GM12878 (cell line): ENCODE measurements at regions not wholly inside any gene's neighbourhood (a gene's known extent, or its start where the extent isn't known, plus 50 kb on each side); places are given as distances from the start of the nearest gene placed in this dataset.
"Not testable (repeated sequence)": the region's sequence is repeated elsewhere in the genome, so short reads cannot be mapped to it uniquely, and the experiment has no call there.

Source experiments
- ATAC-seq: fragments of 200-7000 bp; cut with Tn5 transposase; 3 replicates; pipeline ENCODE4 v1.9.1; 2020; ENCODE audit warnings: mild to moderate bottlenecking, moderate library complexity
- BruUV-seq: library from RNA; stranded (reverse); fragments of 400-500 nt; replicated peaks from 2 replicates; lab custom pipeline; 2021; lab: Mats Ljungman, UMichigan
- CTCF ChIA-PET: fragments of 300-600 bp; sonication (Branson Sonifier 250); formaldehyde crosslinking; extraction: SDS; loops from one replicate; lab custom pipeline; 2021; ENCODE audit warnings: inconsistent platforms; lab: Yijun Ruan, JAX
- POLR2A ChIA-PET: fragments of 350-600 bp; formaldehyde crosslinking; extraction: SDS; loops from one replicate; lab custom pipeline; 2021; ENCODE audit warnings: inconsistent platforms; lab: Charles Lee
- RAD21 ChIA-PET: fragments of 300-600 bp; sonication (Branson Sonifier 250); formaldehyde crosslinking; loops from one replicate; lab custom pipeline; 2023; ENCODE audit warnings: antibody characterized with exemption; ENCODE audit not compliant: unreplicated experiment; lab: Charles Lee
- SMC1A ChIA-PET: fragments of 300-600 bp; sonication (Branson Sonifier 250); formaldehyde crosslinking; loops from one replicate; lab custom pipeline; 2023; ENCODE audit not compliant: unreplicated experiment, uncharacterized antibody; lab: Charles Lee
- DNase-seq: peaks from one replicate; pipeline ENCODE4 v3.0.0-alpha.2; 2011; ENCODE audit warnings: low read depth, low spot score
- FAIRE-seq: peaks from 3 replicates; lab custom pipeline; 2011; peaks lifted over from hg19 to GRCh38; lab: Jason Lieb, UNC
- H2AFZ ChIP-seq: 2 replicates; pipeline ENCODE4 v1.6.0; 2011; ENCODE audit warnings: low read depth, low read length, control low read depth; ENCODE audit not compliant: control insufficient read depth
- H3K27ac ChIP-seq: 2 replicates; pipeline ENCODE4 v1.5.1; 2011; ENCODE audit warnings: control low read depth; ENCODE audit not compliant: control insufficient read depth, insufficient read depth
- H3K27me3 ChIP-seq, 2 experiments: replicated peaks in 1 of 2; 2 replicates each; pipeline versions ENCODE4 v1.6.0 to v1.6.1; 2011; ENCODE audit warnings: low read length in 1 of 2; ENCODE audit not compliant: control insufficient read depth in 2 of 2, insufficient read depth in 2 of 2
- H3K36me3 ChIP-seq, 2 experiments: 2 replicates each; pipeline ENCODE4 v1.5.1; 2011; ENCODE audit warnings: low read length in 1 of 2; ENCODE audit not compliant: control insufficient read depth in 2 of 2, insufficient read depth in 2 of 2
- H3K4me1 ChIP-seq: 2 replicates; pipeline ENCODE4 v1.6.1; 2011; ENCODE audit warnings: mild to moderate bottlenecking, low read length, moderate library complexity, mixed read lengths; ENCODE audit not compliant: control insufficient read depth, insufficient read depth
- H3K4me2 ChIP-seq: 2 replicates; pipeline ENCODE4 v1.6.0; 2011; ENCODE audit warnings: control low read depth; ENCODE audit not compliant: control insufficient read depth, insufficient read depth
- H3K4me3 ChIP-seq: fragments of 200-600 bp; sonication (generic); 2 replicates; pipeline ENCODE4 v1.5.1; 2016
- H3K79me2 ChIP-seq: 2 replicates; pipeline ENCODE4 v1.6.0; 2011; ENCODE audit warnings: low read length; ENCODE audit not compliant: control insufficient read depth, insufficient read depth
- H3K9ac ChIP-seq: 2 replicates; pipeline ENCODE4 v1.8.0; 2011; ENCODE audit warnings: low read length, control low read depth, mixed read lengths; ENCODE audit not compliant: control insufficient read depth, insufficient read depth
- H3K9me3 ChIP-seq: replicated peaks from 3 replicates; pipeline ENCODE4 v1.5.1; 2011; ENCODE audit warnings: mild to moderate bottlenecking, low read length; ENCODE audit not compliant: control insufficient read depth, insufficient read depth
- H4K20me1 ChIP-seq: 2 replicates; pipeline ENCODE4 v1.6.0; 2011; ENCODE audit not compliant: control insufficient read depth, insufficient read depth
- CHD4 ChIP-seq: fragments of 200-600 bp; sonication (generic); IDR thresholded peaks from 2 replicates; pipeline ENCODE4 v1.6.1; 2016; ENCODE audit warnings: mild to moderate bottlenecking
- EZH2 ChIP-seq: IDR thresholded peaks from 2 replicates; pipeline ENCODE4 v1.6.1; 2012; ENCODE audit warnings: low read depth, mild to moderate bottlenecking, control low read depth, inconsistent platforms, low read length, borderline replicate concordance; ENCODE audit not compliant: control insufficient read depth
- NFYA ChIP-seq: IDR thresholded peaks from 2 replicates; pipeline ENCODE4 v1.6.1; 2011; ENCODE audit warnings: low read depth, mild to moderate bottlenecking, low read length, improper control_type of control experiment, borderline replicate concordance
- PBX3 ChIP-seq: IDR thresholded peaks from 2 replicates; pipeline ENCODE4 v1.6.1; 2011; ENCODE audit warnings: mild to moderate bottlenecking, low read depth, low read length, moderate library complexity; ENCODE audit not compliant: insufficient replicate concordance
- PML ChIP-seq: IDR thresholded peaks from 2 replicates; pipeline ENCODE4 v1.6.1; 2012; ENCODE audit warnings: low read length, inconsistent platforms
- RAD21 ChIP-seq: IDR thresholded peaks from 2 replicates; pipeline ENCODE4 v1.6.1; 2011; ENCODE audit warnings: mild to moderate bottlenecking, low read depth, low read length, moderate library complexity; ENCODE audit not compliant: insufficient read depth
- SMARCA5 ChIP-seq: fragments of 450-650 bp; IDR thresholded peaks from 2 replicates; pipeline ENCODE4 v1.6.1; 2017; ENCODE audit warnings: mild to moderate bottlenecking
- WRNIP1 ChIP-seq: IDR thresholded peaks from 2 replicates; pipeline ENCODE4 v1.6.1; 2011; ENCODE audit warnings: low read depth, low read length, improper control_type of control experiment, borderline replicate concordance
- WGBS: methylation state at CpG from one replicate; pipeline ENCODE4 v1.1.6; 2016; ENCODE audit warnings: low lambda C conversion rate; ENCODE audit not compliant: insufficient replicate concordance, insufficient coverage; ENCODE audit errors: missing lambda C conversion rate; 5-methylcytosine and 5-hydroxymethylcytosine counted together
- in situ Hi-C: fragments of 300-500 bp; cut with MboI; formaldehyde crosslinking; loops from 9 replicates; pipeline ENCODE4 v1.14.3; 2018; ENCODE audit warnings: mixed read lengths
- intact Hi-C: fragments of 100-400 bp; cut with micrococcal nuclease; formaldehyde crosslinking; loops from one replicate; pipeline ENCODE4 v1.14.2; 2022; ENCODE audit not compliant: unreplicated experiment
- TF ChIP-seq, protein P1 (sequence below): fragments of 450-650 bp; IDR thresholded peaks from 2 replicates; pipeline ENCODE4 v1.6.1; 2017; ENCODE audit warnings: mild to moderate bottlenecking, moderate library complexity

DNA sequence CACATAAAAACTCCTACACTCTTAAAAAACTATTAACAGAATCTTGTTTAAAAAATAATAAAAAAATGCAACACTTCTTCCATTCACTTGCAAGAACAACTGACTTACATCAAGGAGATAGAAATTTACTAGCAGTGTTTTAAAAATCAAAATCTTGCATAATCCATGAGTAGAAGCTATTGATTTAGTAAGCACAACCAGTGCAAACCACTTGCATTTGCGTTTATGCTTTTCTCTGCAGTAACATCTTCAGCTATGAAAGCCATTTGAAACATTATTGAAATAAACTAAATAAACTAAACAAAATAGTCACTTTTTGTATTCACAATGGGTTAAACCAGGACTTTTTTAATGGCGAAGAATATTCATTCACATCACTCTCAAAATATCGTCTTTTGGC lies 389.2 kb upstream of the EMCN start:
- no peak for TF ChIP-seq CHD4
- TF ChIP-seq NFYA: no peak
- TF ChIP-seq PML: no peak
- no peak for TF ChIP-seq RAD21
- TF ChIP-seq WRNIP1: no peak
- TF ChIP-seq PBX3: no peak
- no peak for TF ChIP-seq SMARCA5
- TF ChIP-seq, protein P1, sequence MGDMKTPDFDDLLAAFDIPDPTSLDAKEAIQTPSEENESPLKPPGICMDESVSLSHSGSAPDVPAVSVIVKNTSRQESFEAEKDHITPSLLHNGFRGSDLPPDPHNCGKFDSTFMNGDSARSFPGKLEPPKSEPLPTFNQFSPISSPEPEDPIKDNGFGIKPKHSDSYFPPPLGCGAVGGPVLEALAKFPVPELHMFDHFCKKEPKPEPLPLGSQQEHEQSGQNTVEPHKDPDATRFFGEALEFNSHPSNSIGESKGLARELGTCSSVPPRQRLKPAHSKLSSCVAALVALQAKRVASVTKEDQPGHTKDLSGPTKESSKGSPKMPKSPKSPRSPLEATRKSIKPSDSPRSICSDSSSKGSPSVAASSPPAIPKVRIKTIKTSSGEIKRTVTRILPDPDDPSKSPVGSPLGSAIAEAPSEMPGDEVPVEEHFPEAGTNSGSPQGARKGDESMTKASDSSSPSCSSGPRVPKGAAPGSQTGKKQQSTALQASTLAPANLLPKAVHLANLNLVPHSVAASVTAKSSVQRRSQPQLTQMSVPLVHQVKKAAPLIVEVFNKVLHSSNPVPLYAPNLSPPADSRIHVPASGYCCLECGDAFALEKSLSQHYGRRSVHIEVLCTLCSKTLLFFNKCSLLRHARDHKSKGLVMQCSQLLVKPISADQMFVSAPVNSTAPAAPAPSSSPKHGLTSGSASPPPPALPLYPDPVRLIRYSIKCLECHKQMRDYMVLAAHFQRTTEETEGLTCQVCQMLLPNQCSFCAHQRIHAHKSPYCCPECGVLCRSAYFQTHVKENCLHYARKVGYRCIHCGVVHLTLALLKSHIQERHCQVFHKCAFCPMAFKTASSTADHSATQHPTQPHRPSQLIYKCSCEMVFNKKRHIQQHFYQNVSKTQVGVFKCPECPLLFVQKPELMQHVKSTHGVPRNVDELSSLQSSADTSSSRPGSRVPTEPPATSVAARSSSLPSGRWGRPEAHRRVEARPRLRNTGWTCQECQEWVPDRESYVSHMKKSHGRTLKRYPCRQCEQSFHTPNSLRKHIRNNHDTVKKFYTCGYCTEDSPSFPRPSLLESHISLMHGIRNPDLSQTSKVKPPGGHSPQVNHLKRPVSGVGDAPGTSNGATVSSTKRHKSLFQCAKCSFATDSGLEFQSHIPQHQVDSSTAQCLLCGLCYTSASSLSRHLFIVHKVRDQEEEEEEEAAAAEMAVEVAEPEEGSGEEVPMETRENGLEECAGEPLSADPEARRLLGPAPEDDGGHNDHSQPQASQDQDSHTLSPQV: no peak
- TF ChIP-seq EZH2: no peak
- ChIA-PET CTCF (no interaction called here), SMC1A (interaction anchor here (1.0 kb wide), 1 partner anchor 57 kb away, joined by 3 read pairs; no protein-coding TSS in a partner anchor), POLR2A (no interaction called here), RAD21 (no interaction called here)
- H3K4me2 ChIP-seq: no peak overlapping the region
- no TSS peak for BruUV-seq
- no peak overlapping the region for H3K4me3 ChIP-seq
- H3K79me2 ChIP-seq: no peaks in the 10 kb centered on the region
- no peak overlapping the region for H3K9ac ChIP-seq
- no peaks in the 10 kb centered on the region for H3K9me3 ChIP-seq
- in situ Hi-C loops: no loop called here
- no peak overlapping the region for H3K27ac ChIP-seq
- 62% methylated on average over 3 of the region's 3 CpGs for WGBS
- H4K20me1 ChIP-seq: no peaks in the 10 kb centered on the region
- DNase-seq (no peak), FAIRE-seq (no peak), ATAC-seq (no peak)
- H3K4me1 ChIP-seq: no peaks in the 10 kb centered on the region
- no peak overlapping the region for H2AFZ ChIP-seq
- intact Hi-C loops: no loop called here
- H3K36me3 ChIP-seq: no peaks in the 10 kb centered on the region
- H3K27me3 ChIP-seq: no peaks in the 10 kb centered on the region

- H3K27me3 ChIP-seq, DNase-seq, H3K9me3 ChIP-seq, intact Hi-C loops, H3K27ac ChIP-seq, FAIRE-seq, H3K4me2 ChIP-seq, H3K9ac ChIP-seq, H3K36me3 ChIP-seq, CTCF ChIA-PET, H3K79me2 ChIP-seq, SMC1A ChIA-PET, H3K4me1 ChIP-seq, BruUV-seq, POLR2A ChIA-PET, H4K20me1 ChIP-seq, H2AFZ ChIP-seq, in situ Hi-C loops, ATAC-seq, H3K4me3 ChIP-seq, RAD21 ChIA-PET: not testable (repeated sequence)
- 53% methylated on average over 5 of the region's 5 CpGs for WGBS
Measured at GRCh38 chr4:100900945-100901344, 383.1 kb upstream of the EMCN start.
